Testis (tissue), 2 donors: ENCODE measurements at regions not wholly inside any gene's neighbourhood (a gene's known extent, or its start where the extent isn't known, plus 50 kb on each side); places are given as distances from the start of the nearest gene placed in this dataset.

Source experiments
- POLR2A ChIP-seq: fragments of 450-650 bp; IDR thresholded peaks from one replicate; pipeline ENCODE4 v1.6.1; 2017; ENCODE audit warnings: antibody characterized with exemption, mild to moderate bottlenecking, moderate library complexity
- TF ChIP-seq, protein P1 (sequence below), 3 experiments: fragments of 450-650 bp in 2 of 3; fragments of 200-600 bp in 1 of 3; sonication (generic) in 1 of 3; IDR thresholded peaks; one replicate each; pipeline ENCODE4 v1.5.1; 2016 to 2019; ENCODE audit warnings: antibody characterized with exemption in 3 of 3, mild to moderate bottlenecking in 2 of 3, moderate library complexity in 1 of 3

GRCh38 chr12:86770871-86771270 lies 514.7 kb upstream of the MGAT4C start:
- TF ChIP-seq, protein P1, sequence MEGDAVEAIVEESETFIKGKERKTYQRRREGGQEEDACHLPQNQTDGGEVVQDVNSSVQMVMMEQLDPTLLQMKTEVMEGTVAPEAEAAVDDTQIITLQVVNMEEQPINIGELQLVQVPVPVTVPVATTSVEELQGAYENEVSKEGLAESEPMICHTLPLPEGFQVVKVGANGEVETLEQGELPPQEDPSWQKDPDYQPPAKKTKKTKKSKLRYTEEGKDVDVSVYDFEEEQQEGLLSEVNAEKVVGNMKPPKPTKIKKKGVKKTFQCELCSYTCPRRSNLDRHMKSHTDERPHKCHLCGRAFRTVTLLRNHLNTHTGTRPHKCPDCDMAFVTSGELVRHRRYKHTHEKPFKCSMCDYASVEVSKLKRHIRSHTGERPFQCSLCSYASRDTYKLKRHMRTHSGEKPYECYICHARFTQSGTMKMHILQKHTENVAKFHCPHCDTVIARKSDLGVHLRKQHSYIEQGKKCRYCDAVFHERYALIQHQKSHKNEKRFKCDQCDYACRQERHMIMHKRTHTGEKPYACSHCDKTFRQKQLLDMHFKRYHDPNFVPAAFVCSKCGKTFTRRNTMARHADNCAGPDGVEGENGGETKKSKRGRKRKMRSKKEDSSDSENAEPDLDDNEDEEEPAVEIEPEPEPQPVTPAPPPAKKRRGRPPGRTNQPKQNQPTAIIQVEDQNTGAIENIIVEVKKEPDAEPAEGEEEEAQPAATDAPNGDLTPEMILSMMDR (IDR thresholded peaks at IDR 0.05): no peak
- TF ChIP-seq POLR2A: no peak
